ENCODE measurements at regions not wholly inside any gene's neighbourhood (a gene's known extent, or its start where the extent isn't known, plus 50 kb on each side); places are given as distances from the start of the nearest gene placed in this dataset.

DNA sequence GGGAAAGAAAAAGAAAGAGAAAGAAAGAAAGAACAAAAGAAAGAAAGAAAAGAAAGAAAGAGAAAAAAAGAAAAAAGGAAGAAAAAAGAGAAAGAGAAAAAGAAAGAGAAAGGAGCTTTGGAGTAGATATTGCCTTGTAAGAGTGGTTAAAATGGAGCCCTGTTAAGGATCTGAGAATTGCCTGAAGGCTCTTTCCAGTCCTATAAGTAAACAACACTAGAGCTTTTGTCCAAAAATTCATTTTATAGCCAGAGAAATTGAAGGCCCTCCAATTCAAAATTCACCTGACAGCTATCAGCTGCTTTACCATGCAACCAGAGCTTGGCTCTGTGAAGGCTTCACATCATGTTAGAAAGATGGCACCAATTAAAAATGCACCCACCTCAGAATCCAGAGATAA, 102.1 kb upstream of the FRMD4B start:
- TF ChIP-seq MXI1 (conservative IDR thresholded peaks at IDR 0.05; ENCODE audit: poor library complexity, severe bottlenecking) (no peak), EP300 (conservative IDR thresholded peaks at IDR 0.05; ENCODE audit: poor library complexity, severe bottlenecking) (no peak), EZH2 (IDR thresholded peaks at IDR 0.05; ENCODE audit: borderline replicate concordance, insufficient read depth, low read length, poor library complexity, severe bottlenecking) (no peak), POLR2AphosphoS5 (IDR thresholded peaks at IDR 0.05) (no peak)
- TF ChIP-seq, protein P1, sequence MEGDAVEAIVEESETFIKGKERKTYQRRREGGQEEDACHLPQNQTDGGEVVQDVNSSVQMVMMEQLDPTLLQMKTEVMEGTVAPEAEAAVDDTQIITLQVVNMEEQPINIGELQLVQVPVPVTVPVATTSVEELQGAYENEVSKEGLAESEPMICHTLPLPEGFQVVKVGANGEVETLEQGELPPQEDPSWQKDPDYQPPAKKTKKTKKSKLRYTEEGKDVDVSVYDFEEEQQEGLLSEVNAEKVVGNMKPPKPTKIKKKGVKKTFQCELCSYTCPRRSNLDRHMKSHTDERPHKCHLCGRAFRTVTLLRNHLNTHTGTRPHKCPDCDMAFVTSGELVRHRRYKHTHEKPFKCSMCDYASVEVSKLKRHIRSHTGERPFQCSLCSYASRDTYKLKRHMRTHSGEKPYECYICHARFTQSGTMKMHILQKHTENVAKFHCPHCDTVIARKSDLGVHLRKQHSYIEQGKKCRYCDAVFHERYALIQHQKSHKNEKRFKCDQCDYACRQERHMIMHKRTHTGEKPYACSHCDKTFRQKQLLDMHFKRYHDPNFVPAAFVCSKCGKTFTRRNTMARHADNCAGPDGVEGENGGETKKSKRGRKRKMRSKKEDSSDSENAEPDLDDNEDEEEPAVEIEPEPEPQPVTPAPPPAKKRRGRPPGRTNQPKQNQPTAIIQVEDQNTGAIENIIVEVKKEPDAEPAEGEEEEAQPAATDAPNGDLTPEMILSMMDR (IDR thresholded peaks at IDR 0.05; ENCODE audit: poor library complexity, severe bottlenecking) = no peak
- TF ChIP-seq, protein P2, sequence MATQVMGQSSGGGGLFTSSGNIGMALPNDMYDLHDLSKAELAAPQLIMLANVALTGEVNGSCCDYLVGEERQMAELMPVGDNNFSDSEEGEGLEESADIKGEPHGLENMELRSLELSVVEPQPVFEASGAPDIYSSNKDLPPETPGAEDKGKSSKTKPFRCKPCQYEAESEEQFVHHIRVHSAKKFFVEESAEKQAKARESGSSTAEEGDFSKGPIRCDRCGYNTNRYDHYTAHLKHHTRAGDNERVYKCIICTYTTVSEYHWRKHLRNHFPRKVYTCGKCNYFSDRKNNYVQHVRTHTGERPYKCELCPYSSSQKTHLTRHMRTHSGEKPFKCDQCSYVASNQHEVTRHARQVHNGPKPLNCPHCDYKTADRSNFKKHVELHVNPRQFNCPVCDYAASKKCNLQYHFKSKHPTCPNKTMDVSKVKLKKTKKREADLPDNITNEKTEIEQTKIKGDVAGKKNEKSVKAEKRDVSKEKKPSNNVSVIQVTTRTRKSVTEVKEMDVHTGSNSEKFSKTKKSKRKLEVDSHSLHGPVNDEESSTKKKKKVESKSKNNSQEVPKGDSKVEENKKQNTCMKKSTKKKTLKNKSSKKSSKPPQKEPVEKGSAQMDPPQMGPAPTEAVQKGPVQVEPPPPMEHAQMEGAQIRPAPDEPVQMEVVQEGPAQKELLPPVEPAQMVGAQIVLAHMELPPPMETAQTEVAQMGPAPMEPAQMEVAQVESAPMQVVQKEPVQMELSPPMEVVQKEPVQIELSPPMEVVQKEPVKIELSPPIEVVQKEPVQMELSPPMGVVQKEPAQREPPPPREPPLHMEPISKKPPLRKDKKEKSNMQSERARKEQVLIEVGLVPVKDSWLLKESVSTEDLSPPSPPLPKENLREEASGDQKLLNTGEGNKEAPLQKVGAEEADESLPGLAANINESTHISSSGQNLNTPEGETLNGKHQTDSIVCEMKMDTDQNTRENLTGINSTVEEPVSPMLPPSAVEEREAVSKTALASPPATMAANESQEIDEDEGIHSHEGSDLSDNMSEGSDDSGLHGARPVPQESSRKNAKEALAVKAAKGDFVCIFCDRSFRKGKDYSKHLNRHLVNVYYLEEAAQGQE (IDR thresholded peaks at IDR 0.05; ENCODE audit: borderline replicate concordance) = no peak

All from neural cell (in vitro differentiated cells).